ENCODE measurements at regions not wholly inside any gene's neighbourhood (a gene's known extent, or its start where the extent isn't known, plus 50 kb on each side); places are given as distances from the start of the nearest gene placed in this dataset.

DNA sequence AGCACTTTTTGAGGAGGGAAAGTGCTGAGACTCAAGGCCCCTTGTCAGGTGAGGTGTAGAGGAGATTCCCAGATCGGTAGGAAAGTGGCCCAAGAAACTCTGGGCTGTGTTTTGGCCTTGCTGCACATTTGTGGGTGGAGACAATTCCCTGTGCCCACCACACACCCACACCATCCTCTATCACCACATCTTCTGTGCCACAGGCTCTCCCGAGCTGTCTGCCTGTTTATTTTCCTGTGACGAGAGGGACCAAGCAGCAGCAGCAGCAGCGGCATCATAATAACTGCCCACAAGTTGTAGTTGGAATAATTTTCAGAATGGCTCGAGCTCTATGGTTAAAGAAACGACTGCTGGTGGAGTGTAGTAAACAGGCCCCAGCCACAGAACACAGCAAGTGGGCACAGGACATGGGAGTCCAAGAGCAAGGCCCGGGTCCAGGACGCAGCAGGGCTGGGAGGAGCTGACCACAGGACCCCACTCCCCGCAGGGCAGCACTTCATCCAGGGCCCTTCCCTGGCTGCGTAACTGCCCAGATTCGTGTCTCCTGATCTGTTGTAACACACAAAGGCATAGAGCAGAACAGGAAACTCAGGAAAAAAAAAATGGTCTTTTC is 55.6 kb upstream of the BCL2L14 start:
- ChIA-PET CTCF (interaction anchor here (0.5 kb wide), 1 partner anchor 18 kb away, joined by 3 read pairs; no protein-coding TSS in a partner anchor), POLR2A (no interaction called here)

GRCh38 chr12:12016284-12017100 is 54.2 kb upstream of the BCL2L14 start:
- Histone ChIP-seq H3K4me1 (ENCODE audit: control insufficient read depth, insufficient read depth, low read length) (no peaks in the 10 kb centered on the region), H3K27ac (ENCODE audit: extremely low read depth, low read depth, low read length) (no peak overlapping the region), H3K9me3 (ENCODE audit: control insufficient read depth, insufficient read depth, low read depth, low read length) (no peaks in the 10 kb centered on the region), H3K36me3 (ENCODE audit: control insufficient read depth in 2 of 2, insufficient read depth in 1 of 2, low read length in 2 of 2) (no peaks in the 10 kb centered on the region), H3K4me3 (ENCODE audit: low read depth, low read length) (no peak overlapping the region)
- TF ChIP-seq SCRT2 (tag by site-specific recombination; IDR thresholded peaks at IDR 0.05) (peak; percentile 61; the same call in 1 of the 2 replicates), KLF7 (tag by site-specific recombination; IDR thresholded peaks at IDR 0.05; ENCODE audit: borderline replicate concordance) (no peak), ZBTB48 (tag by site-specific recombination; IDR thresholded peaks at IDR 0.05) (no peak), ZNF585B (tag by site-specific recombination; IDR thresholded peaks at IDR 0.05) (no peak)
- TF ChIP-seq, protein P1, sequence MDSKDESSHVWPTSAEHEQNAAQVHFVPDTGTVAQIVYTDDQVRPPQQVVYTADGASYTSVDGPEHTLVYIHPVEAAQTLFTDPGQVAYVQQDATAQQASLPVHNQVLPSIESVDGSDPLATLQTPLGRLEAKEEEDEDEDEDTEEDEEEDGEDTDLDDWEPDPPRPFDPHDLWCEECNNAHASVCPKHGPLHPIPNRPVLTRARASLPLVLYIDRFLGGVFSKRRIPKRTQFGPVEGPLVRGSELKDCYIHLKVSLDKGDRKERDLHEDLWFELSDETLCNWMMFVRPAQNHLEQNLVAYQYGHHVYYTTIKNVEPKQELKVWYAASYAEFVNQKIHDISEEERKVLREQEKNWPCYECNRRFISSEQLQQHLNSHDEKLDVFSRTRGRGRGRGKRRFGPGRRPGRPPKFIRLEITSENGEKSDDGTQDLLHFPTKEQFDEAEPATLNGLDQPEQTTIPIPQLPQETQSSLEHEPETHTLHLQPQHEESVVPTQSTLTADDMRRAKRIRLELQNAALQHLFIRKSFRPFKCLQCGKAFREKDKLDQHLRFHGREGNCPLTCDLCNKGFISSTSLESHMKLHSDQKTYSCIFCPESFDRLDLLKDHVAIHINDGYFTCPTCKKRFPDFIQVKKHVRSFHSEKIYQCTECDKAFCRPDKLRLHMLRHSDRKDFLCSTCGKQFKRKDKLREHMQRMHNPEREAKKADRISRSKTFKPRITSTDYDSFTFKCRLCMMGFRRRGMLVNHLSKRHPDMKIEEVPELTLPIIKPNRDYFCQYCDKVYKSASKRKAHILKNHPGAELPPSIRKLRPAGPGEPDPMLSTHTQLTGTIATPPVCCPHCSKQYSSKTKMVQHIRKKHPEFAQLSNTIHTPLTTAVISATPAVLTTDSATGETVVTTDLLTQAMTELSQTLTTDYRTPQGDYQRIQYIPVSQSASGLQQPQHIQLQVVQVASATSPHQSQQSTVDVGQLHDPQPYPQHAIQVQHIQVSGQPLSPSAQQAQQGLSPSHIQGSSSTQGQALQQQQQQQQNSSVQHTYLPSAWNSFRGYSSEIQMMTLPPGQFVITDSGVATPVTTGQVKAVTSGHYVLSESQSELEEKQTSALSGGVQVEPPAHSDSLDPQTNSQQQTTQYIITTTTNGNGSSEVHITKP (tag by site-specific recombination; IDR thresholded peaks at IDR 0.05): no peak
- TF ChIP-seq, protein P2, sequence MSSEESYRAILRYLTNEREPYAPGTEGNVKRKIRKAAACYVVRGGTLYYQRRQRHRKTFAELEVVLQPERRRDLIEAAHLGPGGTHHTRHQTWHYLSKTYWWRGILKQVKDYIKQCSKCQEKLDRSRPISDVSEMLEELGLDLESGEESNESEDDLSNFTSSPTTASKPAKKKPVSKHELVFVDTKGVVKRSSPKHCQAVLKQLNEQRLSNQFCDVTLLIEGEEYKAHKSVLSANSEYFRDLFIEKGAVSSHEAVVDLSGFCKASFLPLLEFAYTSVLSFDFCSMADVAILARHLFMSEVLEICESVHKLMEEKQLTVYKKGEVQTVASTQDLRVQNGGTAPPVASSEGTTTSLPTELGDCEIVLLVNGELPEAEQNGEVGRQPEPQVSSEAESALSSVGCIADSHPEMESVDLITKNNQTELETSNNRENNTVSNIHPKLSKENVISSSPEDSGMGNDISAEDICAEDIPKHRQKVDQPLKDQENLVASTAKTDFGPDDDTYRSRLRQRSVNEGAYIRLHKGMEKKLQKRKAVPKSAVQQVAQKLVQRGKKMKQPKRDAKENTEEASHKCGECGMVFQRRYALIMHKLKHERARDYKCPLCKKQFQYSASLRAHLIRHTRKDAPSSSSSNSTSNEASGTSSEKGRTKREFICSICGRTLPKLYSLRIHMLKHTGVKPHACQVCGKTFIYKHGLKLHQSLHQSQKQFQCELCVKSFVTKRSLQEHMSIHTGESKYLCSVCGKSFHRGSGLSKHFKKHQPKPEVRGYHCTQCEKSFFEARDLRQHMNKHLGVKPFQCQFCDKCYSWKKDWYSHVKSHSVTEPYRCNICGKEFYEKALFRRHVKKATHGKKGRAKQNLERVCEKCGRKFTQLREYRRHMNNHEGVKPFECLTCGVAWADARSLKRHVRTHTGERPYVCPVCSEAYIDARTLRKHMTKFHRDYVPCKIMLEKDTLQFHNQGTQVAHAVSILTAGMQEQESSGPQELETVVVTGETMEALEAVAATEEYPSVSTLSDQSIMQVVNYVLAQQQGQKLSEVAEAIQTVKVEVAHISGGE (tag by site-specific recombination; conservative IDR thresholded peaks at IDR 0.05; ENCODE audit: low read depth): no peak
- POLR2A ChIA-PET: no interaction called here
- CTCF ChIA-PET: no interaction called here

More for the DNA sequence above, 55.6 kb upstream of the BCL2L14 start:
- no peak overlapping the region for H3K4me3 ChIP-seq (ENCODE audit: low read depth, low read length)
- no peaks in the 10 kb centered on the region for H3K4me1 ChIP-seq (ENCODE audit: control insufficient read depth, insufficient read depth, low read length)
- no peak overlapping the region for H3K27ac ChIP-seq (ENCODE audit: extremely low read depth, low read depth, low read length)
- no peak for TF ChIP-seq ZNF791 (tag by site-specific recombination; IDR thresholded peaks at IDR 0.05)
- no peak for TF ChIP-seq ZNF561 (tag by site-specific recombination; IDR thresholded peaks at IDR 0.05; ENCODE audit: borderline replicate concordance)
- TF ChIP-seq ZNF302 (tag by site-specific recombination; IDR thresholded peaks at IDR 0.05; ENCODE audit: low read depth): no peak
- TF ChIP-seq ZNF132 (tag by site-specific recombination; IDR thresholded peaks at IDR 0.05; ENCODE audit: borderline replicate concordance): no peak
- TF ChIP-seq ZNF202 (tag by site-specific recombination; IDR thresholded peaks at IDR 0.05; ENCODE audit: borderline replicate concordance): no peak
- no peak for TF ChIP-seq GFI1B (tag by site-specific recombination; IDR thresholded peaks at IDR 0.05)
- TF ChIP-seq ZNF37A (tag by site-specific recombination; IDR thresholded peaks at IDR 0.05): no peak
- TF ChIP-seq EGR2 (tag by site-specific recombination; IDR thresholded peaks at IDR 0.05; ENCODE audit: low read depth): peak; percentile 53; the same call in 1 of the 2 replicates
- TF ChIP-seq ZNF148 (tag by site-specific recombination; IDR thresholded peaks at IDR 0.05; ENCODE audit: borderline replicate concordance): no peak
- peak; percentile 65 for TF ChIP-seq ZFHX2 (tag by site-specific recombination; conservative IDR thresholded peaks at IDR 0.05)
- H3K36me3 ChIP-seq (ENCODE audit: control insufficient read depth in 2 of 2, insufficient read depth in 1 of 2, low read length in 2 of 2): no peaks in the 10 kb centered on the region
- H3K9me3 ChIP-seq (ENCODE audit: control insufficient read depth, insufficient read depth, low read depth, low read length): no peaks in the 10 kb centered on the region
